ENCODE measurements at regions not wholly inside any gene's neighbourhood (a gene's known extent, or its start where the extent isn't known, plus 50 kb on each side); places are given as distances from the start of the nearest gene placed in this dataset.

- H3K4me3 ChIP-seq (ENCODE audit: low read depth, low read length) = no peak overlapping the region
- H3K9me3 ChIP-seq = no peaks in the 10 kb centered on the region
- TF ChIP-seq, protein P1, sequence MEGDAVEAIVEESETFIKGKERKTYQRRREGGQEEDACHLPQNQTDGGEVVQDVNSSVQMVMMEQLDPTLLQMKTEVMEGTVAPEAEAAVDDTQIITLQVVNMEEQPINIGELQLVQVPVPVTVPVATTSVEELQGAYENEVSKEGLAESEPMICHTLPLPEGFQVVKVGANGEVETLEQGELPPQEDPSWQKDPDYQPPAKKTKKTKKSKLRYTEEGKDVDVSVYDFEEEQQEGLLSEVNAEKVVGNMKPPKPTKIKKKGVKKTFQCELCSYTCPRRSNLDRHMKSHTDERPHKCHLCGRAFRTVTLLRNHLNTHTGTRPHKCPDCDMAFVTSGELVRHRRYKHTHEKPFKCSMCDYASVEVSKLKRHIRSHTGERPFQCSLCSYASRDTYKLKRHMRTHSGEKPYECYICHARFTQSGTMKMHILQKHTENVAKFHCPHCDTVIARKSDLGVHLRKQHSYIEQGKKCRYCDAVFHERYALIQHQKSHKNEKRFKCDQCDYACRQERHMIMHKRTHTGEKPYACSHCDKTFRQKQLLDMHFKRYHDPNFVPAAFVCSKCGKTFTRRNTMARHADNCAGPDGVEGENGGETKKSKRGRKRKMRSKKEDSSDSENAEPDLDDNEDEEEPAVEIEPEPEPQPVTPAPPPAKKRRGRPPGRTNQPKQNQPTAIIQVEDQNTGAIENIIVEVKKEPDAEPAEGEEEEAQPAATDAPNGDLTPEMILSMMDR (IDR thresholded peaks at IDR 0.05; ENCODE audit: low read depth, low read length) = no peak
- peaks cover 5% of the 10 kb centered on the region; the same call in 1 of the 2 replicates for H3K4me1 ChIP-seq
- no peaks in the 10 kb centered on the region for H3K27me3 ChIP-seq
- DNase-seq = no peak
- no peaks in the 10 kb centered on the region for H3K36me3 ChIP-seq
Observed at GRCh38 chr21:38959692-38960061, 153.9 kb downstream of the ETS2 start.

DNA sequence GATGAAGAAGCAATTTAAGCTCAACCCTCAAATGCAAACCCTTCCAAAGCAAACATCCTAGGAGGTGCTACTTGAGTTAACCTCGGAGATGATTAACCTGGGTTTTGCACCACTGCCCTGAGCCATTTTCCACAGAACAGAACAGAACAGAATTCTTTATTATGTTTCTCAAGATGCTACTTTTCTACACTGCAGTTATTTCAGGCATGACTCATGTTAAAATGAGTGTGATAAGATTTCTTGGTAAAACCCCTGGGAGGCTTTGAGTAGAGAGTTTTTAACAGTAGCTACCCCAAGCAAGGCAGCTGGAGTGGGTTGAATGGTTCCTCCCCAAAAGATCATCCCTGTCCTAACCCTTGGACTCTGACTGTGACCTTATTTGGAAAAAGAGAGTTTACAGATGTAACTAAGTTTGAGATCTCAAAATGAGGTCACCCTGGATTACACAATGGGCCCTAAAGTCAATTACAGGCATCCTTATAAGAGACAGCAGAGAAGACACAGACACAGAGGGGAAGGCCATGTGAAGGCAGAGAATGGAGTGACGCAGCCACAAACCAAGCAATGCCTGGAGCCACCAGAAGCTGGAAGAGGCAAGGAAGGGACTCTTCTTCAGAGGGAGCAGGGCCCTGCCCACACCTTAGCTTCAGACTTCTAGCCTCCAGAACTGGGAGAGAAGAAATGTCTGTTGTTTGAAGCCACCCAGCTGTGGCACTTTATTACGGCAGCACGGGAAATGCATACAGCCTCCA is 153.4 kb downstream of the ETS2 start:
- Histone ChIP-seq H3K4me1 (peaks cover 5% of the 10 kb centered on the region; the same call in 1 of the 2 replicates), H3K4me3 (ENCODE audit: low read depth, low read length) (no peak overlapping the region), H3K36me3 (no peaks in the 10 kb centered on the region), H3K9me3 (no peaks in the 10 kb centered on the region), H3K27me3 (no peaks in the 10 kb centered on the region)
- TF ChIP-seq, protein P1 (IDR thresholded peaks at IDR 0.05; ENCODE audit: low read depth, low read length) = no peak
- DNase-seq = no peak

- no peaks in the 10 kb centered on the region for H3K36me3 ChIP-seq
- no peaks in the 10 kb centered on the region for H3K9me3 ChIP-seq
- peaks cover 5% of the 10 kb centered on the region; the same call in 1 of the 2 replicates for H3K4me1 ChIP-seq
- TF ChIP-seq, protein P1 (IDR thresholded peaks at IDR 0.05; ENCODE audit: low read depth, low read length) = no peak
- H3K4me3 ChIP-seq (ENCODE audit: low read depth, low read length) = no peak overlapping the region
- no peaks in the 10 kb centered on the region for H3K27me3 ChIP-seq
- DNase-seq = no peak
Observed at GRCh38 chr21:38958323-38958705, 152.6 kb downstream of the ETS2 start.

- no peaks in the 10 kb centered on the region for H3K36me3 ChIP-seq
- H3K9me3 ChIP-seq = no peaks in the 10 kb centered on the region
- peaks cover 5% of the 10 kb centered on the region; the same call in 1 of the 2 replicates for H3K4me1 ChIP-seq
- no peaks in the 10 kb centered on the region for H3K27me3 ChIP-seq
- no peak overlapping the region for H3K4me3 ChIP-seq (ENCODE audit: low read depth, low read length)
- TF ChIP-seq, protein P1 (IDR thresholded peaks at IDR 0.05; ENCODE audit: low read depth, low read length) = no peak
- no peak for DNase-seq
Observed at GRCh38 chr21:38957575-38958322, 152.0 kb downstream of the ETS2 start.

- Histone ChIP-seq H3K9me3 (no peaks in the 10 kb centered on the region), H3K4me1 (peaks cover 5% of the 10 kb centered on the region; the same call in 1 of the 2 replicates), H3K36me3 (no peaks in the 10 kb centered on the region), H3K4me3 (ENCODE audit: low read depth, low read length) (peak overlapping the region; percentile 23), H3K27me3 (no peaks in the 10 kb centered on the region)
- TF ChIP-seq, protein P1 (IDR thresholded peaks at IDR 0.05; ENCODE audit: low read depth, low read length) = no peak
- DNase-seq = no peak
Observed at GRCh38 chr21:38956856-38957571, 151.3 kb downstream of the ETS2 start.

Data from BE2C (cell line).